GM04503 (cell line): ENCODE measurements at regions not wholly inside any gene's neighbourhood (a gene's known extent, or its start where the extent isn't known, plus 50 kb on each side); places are given as distances from the start of the nearest gene placed in this dataset.
"Not testable (repeated sequence)": the region's sequence is repeated elsewhere in the genome, so short reads cannot be mapped to it uniquely, and the experiment has no call there.

ENCODE experiments used
- DNase-seq: peaks from one replicate; pipeline ENCODE4 v3.0.0-alpha.2; 2012; ENCODE audit warnings: low read depth

DNA sequence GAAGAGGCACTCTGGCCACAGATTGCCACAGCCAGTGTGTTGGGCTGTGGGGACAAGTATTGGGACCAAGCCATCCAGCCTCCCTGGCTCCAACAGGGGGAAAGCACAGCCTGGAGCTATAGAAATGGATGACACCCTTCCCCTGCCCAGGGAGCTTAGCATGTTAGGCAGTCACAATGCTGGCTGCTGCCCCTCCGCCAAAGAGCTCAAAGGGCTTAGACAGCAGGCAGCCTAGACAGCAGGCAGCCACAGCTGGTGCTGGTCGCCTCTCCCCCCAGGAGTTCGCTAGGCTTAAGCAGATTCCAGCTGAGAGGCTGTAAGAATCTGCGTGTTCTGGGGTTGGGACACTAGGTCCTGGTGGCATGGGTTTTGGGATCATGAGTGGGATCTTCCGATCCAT is 94.5 kb upstream of the MXRA5 start:
- no peak for DNase-seq

DNA sequence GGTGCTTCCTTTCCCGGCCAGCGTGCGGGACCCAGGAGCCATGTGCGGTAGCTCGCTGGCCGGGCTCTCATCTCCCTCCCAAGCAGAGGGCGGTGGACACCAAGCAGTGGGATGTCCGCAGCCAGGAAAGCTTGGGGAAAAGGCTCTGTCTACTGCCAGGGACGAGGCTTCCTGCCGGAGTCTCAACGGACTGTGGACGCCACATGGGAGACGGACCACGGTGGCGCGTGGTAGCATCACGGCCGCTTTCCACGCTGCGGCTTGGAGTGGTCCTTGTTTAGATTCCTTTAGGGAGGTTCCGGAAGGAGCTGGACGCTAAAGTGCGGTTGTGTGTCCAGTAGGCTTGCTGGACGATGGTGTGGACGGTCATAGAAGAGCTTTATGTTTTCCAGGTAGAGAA is 89.5 kb upstream of the MXRA5 start:
- not testable (repeated sequence) for DNase-seq

DNA sequence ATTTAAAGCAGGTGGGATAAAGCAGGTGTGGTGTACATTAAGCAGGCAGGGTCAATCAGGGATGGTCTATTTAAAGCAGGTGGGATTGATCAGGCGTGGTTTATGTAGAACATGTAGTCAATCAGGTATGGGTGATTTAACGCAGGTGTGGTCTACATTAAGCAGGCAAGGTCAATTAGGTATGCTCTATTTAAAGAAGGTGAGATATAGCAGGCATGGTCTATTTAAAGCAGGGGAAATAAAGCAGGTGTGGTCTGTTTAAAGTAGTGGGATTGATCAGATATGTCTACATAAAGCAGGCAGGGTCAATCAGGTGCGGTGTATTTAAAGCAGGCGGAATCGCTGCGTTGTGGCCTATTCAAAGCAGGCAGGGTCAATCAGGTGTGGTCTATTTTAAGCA is 88.6 kb upstream of the MXRA5 start:
- DNase-seq, result no peak

DNA sequence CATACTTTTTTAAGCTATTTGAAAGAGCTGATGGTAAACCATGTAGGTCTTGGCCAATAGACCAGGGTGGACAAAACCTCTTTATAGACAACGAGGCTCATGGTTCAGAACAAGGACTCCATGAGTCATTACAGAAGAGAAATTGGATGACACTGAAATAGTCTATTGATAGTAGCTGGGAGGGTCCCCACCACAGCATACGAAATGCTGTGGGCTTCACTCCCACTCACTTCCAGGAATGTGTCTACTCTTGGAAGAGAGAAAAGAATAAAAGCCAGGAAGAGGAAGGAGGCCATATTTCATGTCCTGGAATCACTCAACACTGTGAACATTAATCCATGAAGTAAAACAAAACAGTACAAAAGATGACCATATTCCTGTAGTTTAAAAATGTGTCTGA is 82.3 kb upstream of the MXRA5 start:
- DNase-seq, result no peak

DNA sequence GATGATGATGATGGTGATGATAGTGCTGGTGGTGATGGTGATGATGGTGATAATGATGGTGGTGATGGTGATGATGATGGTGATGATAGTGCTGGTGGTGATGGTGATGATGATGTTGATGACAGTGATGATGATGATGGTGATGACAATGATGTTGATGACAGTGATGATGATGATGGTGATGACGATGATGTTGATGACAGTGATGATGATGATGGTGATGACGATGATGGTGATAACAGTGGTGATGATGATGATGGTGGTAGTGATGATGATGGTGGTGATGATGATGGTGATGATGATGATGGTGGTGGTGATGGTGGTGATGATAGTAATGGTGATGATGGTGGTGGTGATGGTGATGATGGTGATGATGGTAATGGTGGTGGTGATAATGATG is 80.1 kb upstream of the MXRA5 start:
- DNase-seq, result no peak

DNA sequence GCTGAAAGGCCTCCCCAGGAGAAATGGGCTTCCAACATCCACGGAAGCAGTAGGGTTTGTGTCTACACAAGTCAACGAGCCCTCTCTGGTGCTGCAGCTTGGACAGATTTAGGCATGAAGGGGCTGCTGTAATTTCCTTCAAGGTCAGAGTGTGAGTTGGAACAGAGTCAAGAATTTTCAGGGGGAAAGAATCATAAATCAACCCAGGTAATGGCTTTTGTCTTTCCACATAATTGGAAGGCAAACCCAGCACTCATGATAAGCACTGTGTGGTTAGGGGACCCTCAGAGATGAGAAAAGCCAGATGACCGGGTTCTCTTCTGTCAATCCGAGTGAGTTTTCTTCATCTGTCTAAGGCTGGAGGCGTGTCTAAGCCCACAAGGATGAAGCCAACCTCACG is 78.6 kb upstream of the MXRA5 start:
- DNase-seq, result no peak

DNA sequence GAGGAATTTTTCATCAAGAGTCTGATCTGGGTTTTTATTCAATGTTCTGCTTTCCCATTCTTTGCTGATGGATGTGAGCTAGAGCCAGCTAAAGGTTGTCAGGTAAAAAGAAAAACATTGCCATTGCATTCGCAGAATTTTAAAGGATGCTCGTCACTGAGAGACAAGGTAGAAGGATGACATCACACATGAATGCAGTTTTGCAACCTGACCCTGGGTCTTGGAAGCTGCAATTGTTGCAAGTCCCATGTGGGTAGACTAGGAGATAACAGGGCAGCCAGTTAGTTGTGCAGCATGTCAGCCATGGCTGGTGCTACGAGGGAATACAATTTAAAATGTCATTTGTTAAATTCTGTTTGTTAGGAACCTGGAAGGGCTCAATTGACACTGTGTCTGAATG is 73.9 kb upstream of the MXRA5 start:
- DNase-seq, result no peak

DNA sequence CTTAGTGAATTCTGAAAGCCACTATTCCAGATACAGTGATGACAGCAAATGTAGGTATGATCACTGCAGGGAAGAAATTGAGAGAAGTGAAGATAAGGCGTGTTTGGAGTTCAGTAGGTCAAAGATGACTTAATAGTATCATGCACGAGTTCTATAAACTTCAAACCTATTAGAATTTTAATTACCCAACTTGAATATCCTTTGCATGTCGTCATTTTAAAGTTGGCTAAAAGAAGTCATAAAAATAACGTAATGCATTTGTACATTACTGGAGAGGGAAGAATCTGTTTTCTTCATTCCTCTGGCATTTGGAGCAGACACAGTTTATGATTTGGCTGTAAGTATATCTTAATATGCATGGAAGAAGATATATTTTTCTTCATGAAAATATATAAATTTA is 68.6 kb upstream of the MXRA5 start:
- DNase-seq, result no peak

DNA sequence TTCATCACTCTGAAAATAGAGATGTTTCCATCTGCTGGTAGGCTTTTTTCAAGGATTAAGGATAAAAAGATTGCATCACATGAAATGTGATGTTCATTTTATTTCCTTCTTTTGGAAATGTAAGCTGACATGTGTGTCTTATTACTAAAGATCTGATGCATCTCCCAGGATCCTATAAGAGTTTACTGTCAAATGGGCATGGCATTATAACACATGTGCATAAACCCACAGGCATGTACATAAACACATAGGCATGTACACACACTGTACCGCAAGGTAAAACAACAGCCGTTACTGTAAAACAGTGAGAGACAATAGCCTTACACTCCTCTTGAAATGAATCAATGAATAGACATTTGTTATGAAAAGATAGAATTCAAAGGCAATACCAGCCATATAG is 65.2 kb upstream of the MXRA5 start:
- not testable (repeated sequence) for DNase-seq

DNA sequence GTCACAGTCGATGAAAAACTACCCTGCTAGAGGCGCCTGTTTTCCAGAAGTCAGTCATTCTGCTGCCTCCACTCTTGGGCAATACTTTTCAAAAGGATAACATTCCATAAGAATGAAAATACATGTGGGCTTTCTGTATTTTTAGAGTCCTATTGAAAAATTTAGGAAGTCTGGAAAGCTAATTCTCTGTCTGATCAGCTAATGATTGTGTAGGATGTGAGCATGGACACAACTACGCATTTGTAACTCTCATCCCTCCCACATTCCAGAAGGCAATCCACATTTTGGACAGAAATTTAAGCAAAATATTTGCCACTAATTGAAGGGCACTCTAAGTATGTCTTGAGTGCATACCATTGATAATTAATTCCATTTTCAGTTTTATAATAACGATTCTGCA is 63.5 kb upstream of the MXRA5 start:
- not testable (repeated sequence) for DNase-seq

DNA sequence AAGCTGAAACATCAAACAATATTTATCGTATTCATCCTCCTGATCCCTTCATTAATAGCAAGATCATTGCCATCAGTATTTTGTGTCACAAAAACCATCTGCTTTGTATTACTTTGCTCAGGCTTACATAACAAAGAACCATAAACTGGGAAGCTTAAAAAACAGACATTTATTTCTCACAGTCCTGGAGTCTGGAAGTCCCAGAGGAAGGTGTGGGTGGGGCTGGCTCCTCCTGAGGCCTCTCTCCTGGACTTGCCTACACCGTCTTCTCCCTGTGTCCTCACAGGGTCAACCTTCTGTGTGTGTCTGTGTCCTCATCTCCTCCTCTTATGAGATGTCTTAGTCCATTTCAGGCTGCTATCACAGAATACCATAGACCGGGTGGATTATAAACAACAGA is 61.3 kb upstream of the MXRA5 start:
- no peak for DNase-seq

DNA sequence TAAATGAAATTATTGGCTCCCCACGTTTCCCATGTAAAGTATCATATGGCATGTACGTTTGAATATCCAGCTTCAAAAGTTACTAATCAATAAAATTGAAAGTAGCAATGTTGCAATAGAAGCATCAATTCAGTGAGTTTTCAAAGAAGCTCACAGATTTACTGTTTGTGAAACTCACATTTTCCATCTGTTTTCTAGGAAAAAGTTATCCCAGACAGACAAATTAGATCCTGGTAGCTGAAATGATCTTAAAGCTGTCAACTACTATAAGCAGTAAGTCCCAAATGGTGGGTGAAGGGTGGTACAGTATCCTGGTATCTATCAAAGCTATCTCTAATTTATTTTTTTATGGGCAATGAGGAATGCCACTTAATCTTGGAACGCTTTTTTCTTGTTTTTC is 60.7 kb upstream of the MXRA5 start:
- DNase-seq, result no peak

DNA sequence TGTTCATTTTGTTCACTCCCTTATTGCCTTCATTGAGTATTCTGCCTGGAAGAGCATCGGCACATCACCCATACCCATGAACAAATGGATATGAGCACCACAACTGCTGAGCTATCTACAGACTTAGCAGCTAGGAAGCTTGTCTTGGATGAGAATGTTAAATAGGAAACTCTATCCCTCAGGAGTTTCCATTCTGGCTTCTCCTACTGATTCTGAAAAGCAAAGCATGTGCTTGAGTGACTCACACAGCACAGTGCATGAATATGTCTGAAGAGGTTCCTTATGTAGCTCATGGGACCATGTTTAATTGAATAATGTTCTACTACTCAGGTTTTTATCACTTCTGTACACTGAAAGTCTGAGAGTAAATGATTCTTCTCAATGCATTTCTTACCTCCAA is 57.3 kb upstream of the MXRA5 start:
- no peak for DNase-seq
